HCT116 (cell line): ENCODE measurements at regions not wholly inside any gene's neighbourhood (a gene's known extent, or its start where the extent isn't known, plus 50 kb on each side); places are given as distances from the start of the nearest gene placed in this dataset.

Experiments
- ATAC-seq: fragments of 200-7000 bp; cut with Tn5 transposase; 2 replicates; pipeline ENCODE4 v1.9.1; 2020; ENCODE audit warnings: mild to moderate bottlenecking, moderate library complexity
- BruUV-seq: library from RNA; stranded (reverse); fragments of 400-500 nt; replicated peaks from 2 replicates; lab custom pipeline; 2021; lab: Mats Ljungman, UMichigan
- CTCF ChIA-PET: fragments of 300-600 bp; sonication (Branson Sonifier 250); formaldehyde crosslinking; loops from one replicate; lab custom pipeline; 2021; ENCODE audit warnings: antibody characterized with exemption; lab: Charles Lee
- POLR2A ChIA-PET: fragments of 300-600, 350-600 bp; sonication (Branson Sonifier 250); formaldehyde crosslinking; loops from one replicate; lab custom pipeline; 2021; ENCODE audit warnings: antibody characterized with exemption; lab: Charles Lee
- RAD21 ChIA-PET, 2 experiments: fragments of 300-600 bp; sonication (Branson Sonifier 250); formaldehyde crosslinking; loops; one replicate each; lab custom pipeline; 2023; ENCODE audit warnings: low total read pairs in 2 of 2; ENCODE audit not compliant: uncharacterized antibody in 2 of 2, unreplicated experiment in 2 of 2, low non-redundant PET in 1 of 2; lab: Charles Lee
- DNase-seq: peaks from one replicate; pipeline ENCODE4 v3.0.0-alpha.2; 2010; ENCODE audit warnings: low read depth, low spot score
- H2AFZ ChIP-seq: fragments of 200-600 bp; shearing (Covaris generic), sonication (generic); 2 replicates; pipeline ENCODE4 v1.6.1; 2017; ENCODE audit warnings: low read depth, mixed run types, mixed read lengths, antibody characterized with exemption, low read length; ENCODE audit not compliant: poor library complexity, severe bottlenecking
- H3K27ac ChIP-seq: 2 replicates; pipeline ENCODE4 v1.5.1; 2012; ENCODE audit warnings: low read depth, low read length
- H3K27me3 ChIP-seq: fragments of 200-600 bp; sonication (generic); 2 replicates; pipeline ENCODE4 v1.6.1; 2016; ENCODE audit warnings: mixed run types, low read length, mixed read lengths; ENCODE audit not compliant: insufficient read depth
- H3K36me3 ChIP-seq, 2 experiments: fragments of 200-500 bp in 1 of 2; fragments of 200-600 bp in 1 of 2; sonication (Bioruptor generic) in 1 of 2; sonication (generic) in 1 of 2; 2 replicates each; pipeline versions ENCODE4 v1.5.1 to v1.6.1; 2014 to 2016; ENCODE audit warnings: low read length in 2 of 2, inconsistent platforms in 1 of 2, mixed read lengths in 1 of 2, mixed run types in 1 of 2; ENCODE audit not compliant: insufficient read depth in 2 of 2, control insufficient read depth in 1 of 2
- H3K4me1 ChIP-seq, 2 experiments: fragments of 200-600 bp in 1 of 2; sonication (generic) in 1 of 2; 2 replicates each; pipeline versions ENCODE4 v1.5.1 to v1.6.1; 2012 to 2017; ENCODE audit warnings: low read length in 2 of 2, inconsistent platforms in 1 of 2, mild to moderate bottlenecking in 1 of 2, mixed read lengths in 1 of 2, mixed run types in 1 of 2, moderate library complexity in 1 of 2; ENCODE audit not compliant: insufficient read depth in 2 of 2, control insufficient read depth in 1 of 2
- H3K4me2 ChIP-seq: fragments of 200-600 bp; sonication (generic); 2 replicates; pipeline ENCODE4 v1.6.1; 2017; ENCODE audit warnings: mixed run types, low read length, mixed read lengths
- H3K4me3 ChIP-seq, 2 experiments: fragments of 200-600 bp in 1 of 2; sonication (generic) in 1 of 2; replicated peaks in 1 of 2; 2 replicates each; pipeline ENCODE4 v1.5.1; 2011 to 2016; ENCODE audit warnings: low read length in 2 of 2, control low read depth in 1 of 2, low read depth in 1 of 2, mild to moderate bottlenecking in 1 of 2, mixed read lengths in 1 of 2, mixed run types in 1 of 2
- H3K79me2 ChIP-seq: fragments of 200-600 bp; sonication (generic); 2 replicates; pipeline ENCODE4 v1.6.1; 2017; ENCODE audit warnings: mild to moderate bottlenecking, mixed run types, low read length, moderate library complexity, mixed read lengths; ENCODE audit not compliant: insufficient read depth
- H3K9ac ChIP-seq: fragments of 200-600 bp; sonication (generic); 2 replicates; pipeline ENCODE4 v1.6.1; 2016; ENCODE audit warnings: low read length, mixed read lengths
- H3K9me2 ChIP-seq: fragments of 200-600 bp; sonication (generic), shearing (Covaris generic); 2 replicates; pipeline ENCODE4 v1.6.1; 2017; ENCODE audit warnings: mixed run types, mild to moderate bottlenecking, moderate library complexity; ENCODE audit not compliant: insufficient read depth
- H3K9me3 ChIP-seq, 2 experiments: fragments of 200-500 bp in 1 of 2; fragments of 200-600 bp in 1 of 2; sonication (Bioruptor generic) in 1 of 2; sonication (generic) in 1 of 2; 2 replicates each; pipeline ENCODE4 v1.6.1; 2014 to 2017; ENCODE audit warnings: low read length in 2 of 2, mixed read lengths in 2 of 2, inconsistent platforms in 1 of 2, low read depth in 1 of 2, mild to moderate bottlenecking in 1 of 2, mixed run types in 1 of 2, moderate library complexity in 1 of 2; ENCODE audit not compliant: control insufficient read depth in 1 of 2, insufficient read depth in 1 of 2
- H4K20me1 ChIP-seq: fragments of 200-600 bp; sonication (generic), shearing (Covaris generic); 2 replicates; pipeline ENCODE4 v1.6.1; 2017; ENCODE audit warnings: mixed run types, mild to moderate bottlenecking, moderate library complexity; ENCODE audit not compliant: insufficient read depth
- CBX3 ChIP-seq: IDR thresholded peaks from 2 replicates; pipeline ENCODE4 v1.6.1; 2012; ENCODE audit warnings: low read depth
- EGR1 ChIP-seq: IDR thresholded peaks from 2 replicates; pipeline ENCODE4 v1.6.1; 2012; ENCODE audit warnings: low read depth
- ELF1 ChIP-seq: IDR thresholded peaks from 2 replicates; pipeline ENCODE4 v1.6.1; 2012; ENCODE audit warnings: low read depth, borderline replicate concordance
- EZH2 ChIP-seq: fragments of 200-600 bp; sonication (generic); IDR thresholded peaks from 2 replicates; pipeline ENCODE4 v1.6.1; 2017; ENCODE audit warnings: antibody characterized with exemption, mixed run types
- EZH2phosphoT487 ChIP-seq: fragments of 200-600 bp; IDR thresholded peaks from 2 replicates; pipeline ENCODE4 v1.6.1; 2018; ENCODE audit warnings: antibody characterized with exemption, borderline replicate concordance
- FOSL1 ChIP-seq: IDR thresholded peaks from 2 replicates; pipeline ENCODE4 v1.6.1; 2012; ENCODE audit warnings: low read depth
- POLR2A ChIP-seq: IDR thresholded peaks from 2 replicates; pipeline ENCODE4 v1.7.0; 2011; ENCODE audit warnings: borderline replicate concordance; ENCODE audit not compliant: insufficient read depth, insufficient read length; ENCODE audit errors: extremely low read depth
- POLR2AphosphoS5 ChIP-seq: IDR thresholded peaks from 2 replicates; pipeline ENCODE4 v1.6.1; 2011; ENCODE audit warnings: mild to moderate bottlenecking, low read depth, low read length, moderate library complexity
- SP1 ChIP-seq: IDR thresholded peaks from 2 replicates; pipeline ENCODE4 v1.6.1; 2012; ENCODE audit warnings: low read depth
- SRF ChIP-seq: IDR thresholded peaks from 2 replicates; pipeline ENCODE4 v1.6.1; 2012; ENCODE audit warnings: low read depth
- TCF7L2 ChIP-seq: IDR thresholded peaks from 2 replicates; pipeline ENCODE4 v1.7.0; 2011; ENCODE audit warnings: borderline replicate concordance, inconsistent platforms; ENCODE audit not compliant: insufficient read depth, insufficient read length; ENCODE audit errors: extremely low read depth
- YY1 ChIP-seq: IDR thresholded peaks from 2 replicates; pipeline ENCODE4 v1.6.1; 2011; ENCODE audit warnings: low read length, low read depth, moderate library complexity, mild to moderate bottlenecking; ENCODE audit not compliant: insufficient replicate concordance; ENCODE audit errors: extremely low read depth
- ZNF274 ChIP-seq: fragments of 200-500 bp; sonication (Bioruptor generic); IDR thresholded peaks from 2 replicates; pipeline ENCODE4 v1.6.1; 2014; ENCODE audit warnings: mild to moderate bottlenecking, low read depth, low read length, inconsistent platforms
- intact Hi-C: fragments of 100-400 bp; cut with micrococcal nuclease; formaldehyde crosslinking; loops from 2 replicates; pipeline ENCODE4 v1.10.0; 2022
- TF ChIP-seq, protein P1 (sequence below): IDR thresholded peaks from 2 replicates; pipeline ENCODE4 v1.6.1; 2012; ENCODE audit warnings: low read depth
- TF ChIP-seq, protein P2 (sequence below): IDR thresholded peaks from 2 replicates; pipeline ENCODE4 v1.6.1; 2012
- TF ChIP-seq, protein P3 (sequence below), 3 experiments: fragments of 200-600 bp in 1 of 3; sonication (generic) in 1 of 3; IDR thresholded peaks in 2 of 3; conservative IDR thresholded peaks in 1 of 3; 2 replicates each; pipeline ENCODE4 v1.5.1; 2012 to 2017; ENCODE audit warnings: low read depth in 2 of 3, low read length in 2 of 3, antibody characterized with exemption in 1 of 3, borderline replicate concordance in 1 of 3, control low read depth in 1 of 3, mild to moderate bottlenecking in 1 of 3, mixed read lengths in 1 of 3, mixed run types in 1 of 3, moderate library complexity in 1 of 3; ENCODE audit not compliant: insufficient read depth in 1 of 3
- TF ChIP-seq, protein P4 (sequence below): IDR thresholded peaks from 2 replicates; pipeline ENCODE4 v1.6.1; 2012

DNA sequence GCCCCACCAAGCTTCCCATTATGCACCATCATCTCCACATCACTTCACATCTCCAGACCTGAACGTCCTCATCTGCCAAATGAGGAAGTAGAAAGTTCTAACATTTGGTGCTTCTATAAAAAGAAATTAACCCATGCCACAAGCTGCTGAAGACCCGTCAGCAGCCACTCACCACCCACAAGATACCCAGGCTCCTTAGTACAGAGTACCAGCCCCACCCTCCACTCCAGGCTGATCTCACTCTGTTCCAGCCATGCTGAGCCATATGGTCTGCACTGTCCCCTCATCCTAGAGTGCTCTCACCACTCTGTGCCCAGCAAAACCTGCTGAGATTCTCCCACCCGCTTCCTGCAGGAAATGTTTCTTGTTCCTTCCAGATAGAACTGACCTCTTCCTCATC is 240.8 kb upstream of the PPARGC1A start:
- no peaks in the 10 kb centered on the region for H3K36me3 ChIP-seq
- RAD21 ChIA-PET, result no interaction called here
- H3K4me3 ChIP-seq, result no peak overlapping the region
- no peaks in the 10 kb centered on the region for H3K4me1 ChIP-seq
- H3K9me2 ChIP-seq, result no peaks in the 10 kb centered on the region
- intact Hi-C loops, result no loop called here
- CTCF ChIA-PET, result no interaction called here
- no peaks in the 10 kb centered on the region for H4K20me1 ChIP-seq
- no peak overlapping the region for H3K9ac ChIP-seq
- H3K27ac ChIP-seq, result no peak overlapping the region
- H3K27me3 ChIP-seq, result no peaks in the 10 kb centered on the region
- no peaks in the 10 kb centered on the region for H3K79me2 ChIP-seq
- POLR2A ChIA-PET, result no interaction called here
- H2AFZ ChIP-seq, result no peak overlapping the region
- BruUV-seq, result no TSS peak
- TF ChIP-seq ZNF274, result no peak
- TF ChIP-seq, protein P1, sequence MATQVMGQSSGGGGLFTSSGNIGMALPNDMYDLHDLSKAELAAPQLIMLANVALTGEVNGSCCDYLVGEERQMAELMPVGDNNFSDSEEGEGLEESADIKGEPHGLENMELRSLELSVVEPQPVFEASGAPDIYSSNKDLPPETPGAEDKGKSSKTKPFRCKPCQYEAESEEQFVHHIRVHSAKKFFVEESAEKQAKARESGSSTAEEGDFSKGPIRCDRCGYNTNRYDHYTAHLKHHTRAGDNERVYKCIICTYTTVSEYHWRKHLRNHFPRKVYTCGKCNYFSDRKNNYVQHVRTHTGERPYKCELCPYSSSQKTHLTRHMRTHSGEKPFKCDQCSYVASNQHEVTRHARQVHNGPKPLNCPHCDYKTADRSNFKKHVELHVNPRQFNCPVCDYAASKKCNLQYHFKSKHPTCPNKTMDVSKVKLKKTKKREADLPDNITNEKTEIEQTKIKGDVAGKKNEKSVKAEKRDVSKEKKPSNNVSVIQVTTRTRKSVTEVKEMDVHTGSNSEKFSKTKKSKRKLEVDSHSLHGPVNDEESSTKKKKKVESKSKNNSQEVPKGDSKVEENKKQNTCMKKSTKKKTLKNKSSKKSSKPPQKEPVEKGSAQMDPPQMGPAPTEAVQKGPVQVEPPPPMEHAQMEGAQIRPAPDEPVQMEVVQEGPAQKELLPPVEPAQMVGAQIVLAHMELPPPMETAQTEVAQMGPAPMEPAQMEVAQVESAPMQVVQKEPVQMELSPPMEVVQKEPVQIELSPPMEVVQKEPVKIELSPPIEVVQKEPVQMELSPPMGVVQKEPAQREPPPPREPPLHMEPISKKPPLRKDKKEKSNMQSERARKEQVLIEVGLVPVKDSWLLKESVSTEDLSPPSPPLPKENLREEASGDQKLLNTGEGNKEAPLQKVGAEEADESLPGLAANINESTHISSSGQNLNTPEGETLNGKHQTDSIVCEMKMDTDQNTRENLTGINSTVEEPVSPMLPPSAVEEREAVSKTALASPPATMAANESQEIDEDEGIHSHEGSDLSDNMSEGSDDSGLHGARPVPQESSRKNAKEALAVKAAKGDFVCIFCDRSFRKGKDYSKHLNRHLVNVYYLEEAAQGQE, result no peak
- no peak for TF ChIP-seq TCF7L2
- TF ChIP-seq CBX3, result no peak
- TF ChIP-seq, protein P2, sequence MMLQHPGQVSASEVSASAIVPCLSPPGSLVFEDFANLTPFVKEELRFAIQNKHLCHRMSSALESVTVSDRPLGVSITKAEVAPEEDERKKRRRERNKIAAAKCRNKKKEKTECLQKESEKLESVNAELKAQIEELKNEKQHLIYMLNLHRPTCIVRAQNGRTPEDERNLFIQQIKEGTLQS, result no peak
- no peak for TF ChIP-seq SP1
- TF ChIP-seq SRF, result no peak
- no peak for TF ChIP-seq POLR2A
- no peak for TF ChIP-seq POLR2AphosphoS5
- TF ChIP-seq EGR1, result no peak
- TF ChIP-seq EZH2phosphoT487, result no peak
- TF ChIP-seq, protein P3, sequence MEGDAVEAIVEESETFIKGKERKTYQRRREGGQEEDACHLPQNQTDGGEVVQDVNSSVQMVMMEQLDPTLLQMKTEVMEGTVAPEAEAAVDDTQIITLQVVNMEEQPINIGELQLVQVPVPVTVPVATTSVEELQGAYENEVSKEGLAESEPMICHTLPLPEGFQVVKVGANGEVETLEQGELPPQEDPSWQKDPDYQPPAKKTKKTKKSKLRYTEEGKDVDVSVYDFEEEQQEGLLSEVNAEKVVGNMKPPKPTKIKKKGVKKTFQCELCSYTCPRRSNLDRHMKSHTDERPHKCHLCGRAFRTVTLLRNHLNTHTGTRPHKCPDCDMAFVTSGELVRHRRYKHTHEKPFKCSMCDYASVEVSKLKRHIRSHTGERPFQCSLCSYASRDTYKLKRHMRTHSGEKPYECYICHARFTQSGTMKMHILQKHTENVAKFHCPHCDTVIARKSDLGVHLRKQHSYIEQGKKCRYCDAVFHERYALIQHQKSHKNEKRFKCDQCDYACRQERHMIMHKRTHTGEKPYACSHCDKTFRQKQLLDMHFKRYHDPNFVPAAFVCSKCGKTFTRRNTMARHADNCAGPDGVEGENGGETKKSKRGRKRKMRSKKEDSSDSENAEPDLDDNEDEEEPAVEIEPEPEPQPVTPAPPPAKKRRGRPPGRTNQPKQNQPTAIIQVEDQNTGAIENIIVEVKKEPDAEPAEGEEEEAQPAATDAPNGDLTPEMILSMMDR (IDR thresholded peaks at IDR 0.05 in 2 of 3, conservative IDR thresholded peaks at IDR 0.05 in 1 of 3; ENCODE audit: borderline replicate concordance in 1 of 3, insufficient read depth in 1 of 3, low read depth in 2 of 3, low read length in 2 of 3), result no peak
- no peak for TF ChIP-seq FOSL1
- TF ChIP-seq YY1, result no peak
- no peak for TF ChIP-seq ELF1
- TF ChIP-seq, protein P4, sequence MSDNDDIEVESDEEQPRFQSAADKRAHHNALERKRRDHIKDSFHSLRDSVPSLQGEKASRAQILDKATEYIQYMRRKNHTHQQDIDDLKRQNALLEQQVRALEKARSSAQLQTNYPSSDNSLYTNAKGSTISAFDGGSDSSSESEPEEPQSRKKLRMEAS, result no peak
- no peak for TF ChIP-seq EZH2
- DNase-seq (no peak), ATAC-seq (no peak)
- H3K9me3 ChIP-seq, result peaks cover 0 to 5% of the 10 kb centered on the region in 2 experiments; a peak in 2 of 4 replicates
- H3K4me2 ChIP-seq, result no peak overlapping the region
